ENCODE measurements at regions not wholly inside any gene's neighbourhood (a gene's known extent, or its start where the extent isn't known, plus 50 kb on each side); places are given as distances from the start of the nearest gene placed in this dataset.
"Not testable (repeated sequence)": the region's sequence is repeated elsewhere in the genome, so short reads cannot be mapped to it uniquely, and the experiment has no call there.

GRCh38 chr4:179029683-179030082, 1587.4 kb upstream of the AGA start:
- ATAC-seq (replicated peaks; ENCODE audit: extremely low read depth, poor library complexity, severe bottlenecking), result no peak
- Mint-ChIP-seq H3K27ac (ENCODE audit: low read depth) (no peak overlapping the region), H3K36me3 (ENCODE audit: insufficient read depth) (no peaks in the 10 kb centered on the region), H3K4me1 (no peaks in the 10 kb centered on the region), H3K4me3 (no peak overlapping the region), H3K27me3 (no peaks in the 10 kb centered on the region), H3K9me3 (peaks cover 37% of the 10 kb centered on the region)
- DNase-seq (ENCODE audit: low spot score in 2 of 2), result no peak

GRCh38 chr4:179040259-179040658, 1598.0 kb upstream of the AGA start:
- Mint-ChIP-seq H3K4me1 (no peaks in the 10 kb centered on the region), H3K27me3 (no peaks in the 10 kb centered on the region), H3K9me3 (peaks cover 4% of the 10 kb centered on the region)

GRCh38 chr4:179048839-179049453, 1606.7 kb upstream of the AGA start:
- ATAC-seq (replicated peaks; ENCODE audit: extremely low read depth, poor library complexity, severe bottlenecking) (no peak), DNase-seq (ENCODE audit: low spot score in 2 of 2) (no peak)
- H3K27me3 Mint-ChIP-seq, result no peaks in the 10 kb centered on the region
- no peak overlapping the region for H3K4me3 Mint-ChIP-seq
- H3K9me3 Mint-ChIP-seq, result peaks cover 11% of the 10 kb centered on the region
- no peaks in the 10 kb centered on the region for H3K4me1 Mint-ChIP-seq
- no peaks in the 10 kb centered on the region for H3K36me3 Mint-ChIP-seq (ENCODE audit: insufficient read depth)
- H3K27ac Mint-ChIP-seq (ENCODE audit: low read depth), result no peak overlapping the region

More at GRCh38 chr4:179040259-179040658, 1598.0 kb upstream of the AGA start:
- Mint-ChIP-seq H3K27ac (ENCODE audit: low read depth) (no peak overlapping the region), H3K36me3 (ENCODE audit: insufficient read depth) (no peaks in the 10 kb centered on the region), H3K4me3 (no peak overlapping the region)
- ATAC-seq (replicated peaks; ENCODE audit: extremely low read depth, poor library complexity, severe bottlenecking) (no peak), DNase-seq (ENCODE audit: low spot score in 2 of 2) (no peak)

- ATAC-seq (replicated peaks; ENCODE audit: extremely low read depth, poor library complexity, severe bottlenecking), result no peak
- Mint-ChIP-seq H3K36me3 (ENCODE audit: insufficient read depth) (no peaks in the 10 kb centered on the region), H3K4me3 (no peak overlapping the region), H3K9me3 (peaks cover 11% of the 10 kb centered on the region), H3K27ac (ENCODE audit: low read depth) (no peak overlapping the region), H3K27me3 (no peaks in the 10 kb centered on the region), H3K4me1 (no peaks in the 10 kb centered on the region)
- DNase-seq (ENCODE audit: low spot score in 2 of 2), result no peak
These were observed 1609.0 kb upstream of the AGA start for GRCh38 chr4:179051206-179051605.

DNA sequence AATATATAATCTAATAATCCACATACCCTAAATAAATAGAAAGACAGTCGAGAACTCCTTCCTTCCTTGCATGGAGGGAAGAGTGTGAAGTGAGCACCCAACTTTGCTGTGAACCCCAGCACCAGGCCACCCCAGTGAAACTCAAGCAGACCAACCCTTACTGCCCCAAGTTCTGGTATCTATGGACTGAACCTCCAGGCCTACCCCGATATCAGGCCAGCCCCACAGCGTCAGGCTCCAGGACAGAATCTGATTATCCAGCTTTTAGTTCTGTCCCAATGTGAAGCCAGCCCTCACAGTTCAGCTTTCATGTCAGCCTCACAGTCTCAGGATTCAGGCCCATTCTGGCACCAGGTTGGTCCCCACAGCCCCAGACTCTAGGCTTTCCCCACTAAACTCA, 1617.2 kb upstream of the AGA start:
- Mint-ChIP-seq H3K27me3 (no peaks in the 10 kb centered on the region), H3K36me3 (ENCODE audit: insufficient read depth) (no peaks in the 10 kb centered on the region), H3K9me3 (peaks cover 16% of the 10 kb centered on the region), H3K4me1 (no peaks in the 10 kb centered on the region), H3K27ac (ENCODE audit: low read depth) (no peak overlapping the region), H3K4me3 (no peak overlapping the region)
- no peak for DNase-seq (ENCODE audit: low spot score in 2 of 2)
- no peak for ATAC-seq (replicated peaks; ENCODE audit: extremely low read depth, poor library complexity, severe bottlenecking)

- H3K4me1 Mint-ChIP-seq; H3K36me3 Mint-ChIP-seq (ENCODE audit: insufficient read depth); H3K27ac Mint-ChIP-seq (ENCODE audit: low read depth); DNase-seq (ENCODE audit: low spot score in 2 of 2); H3K4me3 Mint-ChIP-seq; ATAC-seq (replicated peaks; ENCODE audit: extremely low read depth, poor library complexity, severe bottlenecking); H3K27me3 Mint-ChIP-seq: not testable (repeated sequence)
- H3K9me3 Mint-ChIP-seq, result peaks cover 26% of the 10 kb centered on the region
These were observed 1624.0 kb upstream of the AGA start for GRCh38 chr4:179066254-179066653.

DNA sequence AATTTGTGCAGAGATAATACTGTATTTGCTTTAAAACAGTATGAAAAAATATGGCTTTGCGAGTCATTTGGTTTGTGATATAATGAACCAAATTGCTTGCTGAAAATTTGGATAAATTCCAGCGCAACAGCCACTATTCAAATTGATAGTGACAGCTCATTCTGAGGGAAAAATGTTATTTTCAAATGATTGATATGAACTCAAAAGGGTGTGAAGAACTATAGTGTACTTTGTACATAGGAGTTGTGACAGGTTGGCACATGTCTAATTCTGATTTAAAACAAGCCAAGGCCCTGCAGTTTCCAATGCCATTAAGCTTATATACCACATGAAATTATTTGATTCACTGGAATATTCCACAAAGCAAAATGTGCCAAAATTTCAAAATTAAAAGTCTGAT, 1628.9 kb upstream of the AGA start:
- no peak for ATAC-seq (replicated peaks; ENCODE audit: extremely low read depth, poor library complexity, severe bottlenecking)
- peaks cover 14% of the 10 kb centered on the region for H3K9me3 Mint-ChIP-seq

DNA sequence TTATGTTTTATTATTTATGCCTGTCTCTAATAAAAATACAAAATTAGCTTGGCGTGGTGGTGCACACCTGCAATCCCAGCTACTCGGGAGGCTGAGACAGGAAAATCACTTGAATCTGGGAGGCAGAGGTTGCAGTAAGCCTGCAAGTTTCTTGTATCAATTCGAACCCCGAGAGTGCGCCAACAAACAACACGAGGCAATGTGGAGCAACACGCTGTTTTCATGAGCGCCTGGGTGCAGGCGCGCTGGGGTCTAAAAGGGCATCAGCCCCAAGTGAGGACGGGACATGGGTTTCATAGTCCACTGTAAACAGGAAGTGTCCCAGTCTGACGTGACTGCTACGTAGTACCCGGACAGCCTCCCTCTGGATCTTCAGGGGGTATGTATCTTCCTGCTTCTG, 1634.6 kb upstream of the AGA start:
- Mint-ChIP-seq H3K36me3 (ENCODE audit: insufficient read depth) (no peaks in the 10 kb centered on the region), H3K27me3 (no peaks in the 10 kb centered on the region), H3K4me3 (no peak overlapping the region), H3K9me3 (peaks cover 10% of the 10 kb centered on the region), H3K27ac (ENCODE audit: low read depth) (no peak overlapping the region), H3K4me1 (no peaks in the 10 kb centered on the region)
- DNase-seq (ENCODE audit: low spot score in 2 of 2), result no peak
- ATAC-seq (replicated peaks; ENCODE audit: extremely low read depth, poor library complexity, severe bottlenecking), result no peak

More for the DNA sequence above, 1628.9 kb upstream of the AGA start:
- Mint-ChIP-seq H3K4me3 (no peak overlapping the region), H3K4me1 (no peaks in the 10 kb centered on the region), H3K27me3 (no peaks in the 10 kb centered on the region), H3K27ac (ENCODE audit: low read depth) (no peak overlapping the region), H3K36me3 (ENCODE audit: insufficient read depth) (no peaks in the 10 kb centered on the region)
- DNase-seq (ENCODE audit: low spot score in 2 of 2), result no peak

DNA sequence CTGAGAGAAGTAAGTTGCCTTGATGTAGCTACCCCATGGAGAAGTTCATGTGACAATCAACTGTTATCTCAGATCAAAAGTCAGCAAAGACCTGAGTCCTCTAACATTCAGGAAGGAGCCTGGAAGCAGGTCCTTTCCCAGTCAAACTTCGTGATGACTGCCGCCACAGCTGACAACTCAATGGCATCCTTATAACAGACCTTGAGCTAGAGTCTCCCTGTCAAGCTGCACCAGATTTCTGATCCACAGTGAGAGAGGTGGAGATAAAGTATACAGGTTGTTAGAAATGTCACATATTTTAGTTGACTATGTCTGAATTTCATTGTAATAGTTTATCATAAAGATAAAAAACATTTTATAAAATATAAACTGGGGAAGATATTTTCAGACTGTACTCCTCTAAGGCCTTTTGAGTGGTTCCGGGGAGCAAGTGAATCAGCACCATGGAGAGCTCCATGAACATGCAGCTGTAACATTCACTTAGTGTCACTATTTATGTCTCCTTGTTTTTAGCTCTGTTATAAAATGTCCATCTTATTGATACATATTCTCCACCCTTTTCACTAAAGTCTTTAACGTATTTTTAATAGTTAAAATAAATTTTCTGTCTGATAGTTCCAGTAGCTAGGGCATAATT, 1653.5 kb upstream of the AGA start:
- DNase-seq (ENCODE audit: low spot score in 2 of 2) (no peak), ATAC-seq (replicated peaks; ENCODE audit: extremely low read depth, poor library complexity, severe bottlenecking) (no peak)
- no peaks in the 10 kb centered on the region for H3K4me1 Mint-ChIP-seq
- H3K4me3 Mint-ChIP-seq, result no peak overlapping the region
- H3K36me3 Mint-ChIP-seq (ENCODE audit: insufficient read depth), result no peaks in the 10 kb centered on the region
- H3K27me3 Mint-ChIP-seq, result no peaks in the 10 kb centered on the region
- H3K9me3 Mint-ChIP-seq, result peaks cover 25% of the 10 kb centered on the region
- H3K27ac Mint-ChIP-seq (ENCODE audit: low read depth), result no peak overlapping the region

DNA sequence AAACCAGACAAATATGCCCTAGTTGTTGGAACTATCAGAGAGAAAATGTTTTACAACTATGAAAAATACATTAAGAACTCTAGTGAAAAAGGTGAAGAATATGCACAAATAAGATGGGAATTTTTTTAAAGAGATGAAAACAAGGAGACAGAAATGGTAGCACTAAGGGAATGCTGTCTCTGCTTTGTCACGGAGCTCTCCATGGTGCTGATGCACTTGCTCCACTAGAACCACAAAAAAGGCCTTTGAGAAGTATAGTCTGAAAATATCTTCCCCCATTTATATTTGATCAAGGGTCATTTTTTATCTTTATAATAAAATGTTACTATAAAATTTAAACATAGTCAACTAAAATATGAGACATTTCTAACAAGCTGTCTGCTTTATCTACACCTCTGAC, 1655.5 kb upstream of the AGA start:
- Mint-ChIP-seq H3K36me3 (ENCODE audit: insufficient read depth) (no peaks in the 10 kb centered on the region), H3K27ac (ENCODE audit: low read depth) (no peak overlapping the region), H3K4me3 (no peak overlapping the region), H3K9me3 (peaks cover 11% of the 10 kb centered on the region), H3K27me3 (no peaks in the 10 kb centered on the region), H3K4me1 (no peaks in the 10 kb centered on the region)
- ATAC-seq (replicated peaks; ENCODE audit: extremely low read depth, poor library complexity, severe bottlenecking) (no peak), DNase-seq (ENCODE audit: low spot score in 2 of 2) (no peak)

DNA sequence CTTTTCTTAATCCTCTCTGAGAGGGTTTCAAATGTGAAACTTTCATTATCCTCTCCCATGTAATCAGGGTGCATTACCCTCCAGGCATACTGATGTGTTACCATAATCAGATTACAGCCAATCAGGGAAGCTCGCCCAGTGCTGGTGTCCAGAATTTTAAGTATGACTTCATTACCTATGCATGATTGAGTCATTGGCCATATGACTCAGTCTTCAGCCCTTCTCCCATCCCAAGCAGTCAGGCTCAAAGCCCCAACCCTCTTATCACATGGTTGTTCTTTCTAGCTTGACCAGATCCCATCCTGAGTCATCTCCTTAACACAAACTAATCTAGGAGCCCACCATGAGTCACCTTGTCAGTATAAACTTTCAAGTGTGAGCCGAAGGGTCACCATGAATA, 1668.1 kb upstream of the AGA start:
- Mint-ChIP-seq H3K9me3 (peaks cover 21% of the 10 kb centered on the region), H3K4me1 (no peaks in the 10 kb centered on the region), H3K27ac (ENCODE audit: low read depth) (no peak overlapping the region), H3K36me3 (ENCODE audit: insufficient read depth) (peaks cover 2% of the 10 kb centered on the region), H3K4me3 (no peak overlapping the region), H3K27me3 (no peaks in the 10 kb centered on the region)
- DNase-seq (ENCODE audit: low spot score in 2 of 2), result no peak
- ATAC-seq (replicated peaks; ENCODE audit: extremely low read depth, poor library complexity, severe bottlenecking), result no peak

DNA sequence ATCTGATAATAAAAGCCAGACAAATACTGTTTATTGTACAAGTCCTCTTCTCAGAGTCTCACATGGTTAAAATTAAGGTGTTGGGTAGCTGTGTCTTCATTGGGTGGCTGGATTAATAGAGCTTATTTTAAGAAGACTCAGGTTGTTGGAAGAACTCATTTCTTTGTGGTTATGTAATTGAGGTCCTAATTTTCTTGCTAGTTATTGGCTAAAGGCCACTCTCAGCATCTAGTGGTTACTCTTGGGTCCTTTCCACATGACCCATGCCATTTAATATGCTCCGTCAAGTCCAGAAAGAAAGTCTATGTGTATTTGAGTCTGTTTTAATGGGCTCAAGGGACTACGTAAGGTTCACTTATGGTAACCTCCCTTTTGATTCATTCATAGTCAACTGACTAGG, 1668.6 kb upstream of the AGA start:
- ATAC-seq (replicated peaks; ENCODE audit: extremely low read depth, poor library complexity, severe bottlenecking) (no peak), DNase-seq (ENCODE audit: low spot score in 2 of 2) (no peak)
- no peaks in the 10 kb centered on the region for H3K4me1 Mint-ChIP-seq
- no peak overlapping the region for H3K27ac Mint-ChIP-seq (ENCODE audit: low read depth)
- peaks cover 2% of the 10 kb centered on the region for H3K36me3 Mint-ChIP-seq (ENCODE audit: insufficient read depth)
- peaks cover 18% of the 10 kb centered on the region for H3K9me3 Mint-ChIP-seq
- no peak overlapping the region for H3K4me3 Mint-ChIP-seq
- H3K27me3 Mint-ChIP-seq, result no peaks in the 10 kb centered on the region

- Mint-ChIP-seq H3K4me3 (no peak overlapping the region), H3K36me3 (ENCODE audit: insufficient read depth) (peaks cover 2% of the 10 kb centered on the region), H3K27me3 (no peaks in the 10 kb centered on the region), H3K27ac (ENCODE audit: low read depth) (no peak overlapping the region), H3K9me3 (peaks cover 18% of the 10 kb centered on the region), H3K4me1 (no peaks in the 10 kb centered on the region)
- ATAC-seq (replicated peaks; ENCODE audit: extremely low read depth, poor library complexity, severe bottlenecking), result no peak
- DNase-seq (ENCODE audit: low spot score in 2 of 2), result no peak
These were observed 1670.4 kb upstream of the AGA start for GRCh38 chr4:179112441-179113170.

Data from central memory CD8-positive, alpha-beta T cell (primary cell).